GM18867 (cell line): ENCODE measurements at regions not wholly inside any gene's neighbourhood (a gene's known extent, or its start where the extent isn't known, plus 50 kb on each side); places are given as distances from the start of the nearest gene placed in this dataset.

Experiments
- ATAC-seq: cut with Tn5 transposase; IDR thresholded peaks from one replicate; pipeline ENCODE4 v1.9.1; 2021; ENCODE audit warnings: mild to moderate bottlenecking, moderate library complexity; ENCODE audit not compliant: unreplicated experiment

DNA sequence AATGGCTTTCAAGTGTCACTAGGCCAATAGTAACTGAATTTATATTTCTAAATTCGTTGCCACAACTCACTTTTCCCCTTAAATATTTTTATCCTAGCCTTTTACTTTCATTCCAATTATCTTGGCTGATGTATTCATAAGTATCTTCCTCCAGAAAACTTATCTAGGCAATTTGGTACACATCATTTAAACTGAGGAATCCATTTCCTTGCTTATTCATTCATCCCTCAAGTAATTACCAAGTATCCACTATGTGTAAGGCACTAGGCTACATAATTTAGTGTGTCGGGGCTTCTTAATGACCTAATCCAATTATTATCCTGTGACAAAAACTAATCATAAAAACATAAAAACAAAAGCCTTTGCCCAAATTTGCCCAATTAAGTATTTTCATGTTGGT, 258.3 kb upstream of the TCF21 start:
- ATAC-seq: no peak

DNA sequence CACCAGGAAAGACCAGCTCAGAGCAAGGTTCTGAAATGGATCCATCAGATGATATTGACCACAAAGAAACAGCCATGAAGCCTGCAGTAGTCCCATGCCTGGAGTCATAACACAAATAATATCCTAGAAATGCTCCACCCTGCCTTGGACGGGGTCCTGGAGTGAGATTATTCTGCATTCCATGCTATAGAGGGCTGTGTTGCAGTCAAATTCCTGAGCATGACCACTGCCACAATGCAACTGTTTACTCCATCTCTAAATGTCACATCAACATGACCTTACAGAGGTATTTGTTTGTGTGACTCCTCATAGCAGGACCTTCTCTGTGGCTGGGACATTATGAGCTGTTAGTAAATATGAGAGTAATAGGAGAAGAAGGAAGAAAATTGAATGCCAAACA, 257.5 kb upstream of the TCF21 start:
- ATAC-seq: no peak

DNA sequence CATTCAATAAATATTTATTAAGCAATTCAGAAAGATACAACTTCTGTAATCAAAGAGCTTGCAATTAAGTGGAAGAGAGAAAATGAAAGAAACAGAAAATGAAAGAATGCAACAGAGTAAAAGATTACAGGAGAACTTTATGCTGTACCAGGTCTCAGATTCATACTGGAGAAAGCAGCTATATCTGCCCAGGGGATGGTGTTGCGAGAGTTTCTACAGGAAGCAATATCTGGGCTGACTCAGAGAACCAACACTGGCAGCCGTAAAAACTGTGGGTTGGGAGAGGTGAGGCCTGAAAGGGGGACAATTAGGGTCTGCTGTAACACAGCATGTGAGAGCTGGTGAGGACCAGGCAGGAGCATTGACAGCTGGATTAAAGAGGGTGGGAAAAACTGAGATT, 256.7 kb upstream of the TCF21 start:
- ATAC-seq: no peak

DNA sequence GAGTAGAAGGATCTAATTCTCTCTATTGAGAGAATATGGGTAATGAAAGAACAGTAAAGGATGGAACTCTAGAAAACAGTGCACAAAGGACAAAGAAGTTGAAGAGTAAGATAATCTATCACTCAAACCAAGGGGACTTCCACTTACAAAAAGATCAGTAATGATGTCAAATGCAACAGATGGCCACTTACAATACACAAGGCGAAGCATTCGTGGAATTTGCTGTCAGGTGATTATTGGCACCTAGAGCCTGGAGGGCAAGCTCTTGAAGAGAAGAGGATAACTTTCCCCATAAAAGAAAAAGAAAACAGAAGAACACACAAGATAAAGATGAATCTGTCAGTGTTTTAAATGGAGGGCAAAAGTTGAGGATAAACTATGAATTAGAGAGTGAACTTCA, 256.0 kb upstream of the TCF21 start:
- ATAC-seq: no peak

DNA sequence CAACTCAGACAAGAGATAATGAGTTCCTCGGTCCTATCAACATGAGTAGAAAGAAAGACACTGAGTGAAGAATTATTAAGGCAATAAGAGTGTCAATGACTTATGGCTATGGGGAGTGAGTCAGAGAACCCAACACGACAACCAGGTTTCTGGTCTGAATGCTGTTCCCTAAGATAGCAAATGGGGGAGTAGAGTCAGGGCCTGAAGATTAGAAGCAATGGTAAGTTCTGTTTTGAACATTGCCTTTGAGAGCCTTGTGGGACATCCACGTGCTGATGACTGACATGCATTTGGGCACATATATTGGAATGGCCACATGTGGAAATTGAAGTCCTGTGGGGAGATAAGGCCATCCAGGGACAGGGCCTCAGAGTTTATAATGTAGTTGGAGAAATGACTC, 254.4 kb upstream of the TCF21 start:
- no peak for ATAC-seq

DNA sequence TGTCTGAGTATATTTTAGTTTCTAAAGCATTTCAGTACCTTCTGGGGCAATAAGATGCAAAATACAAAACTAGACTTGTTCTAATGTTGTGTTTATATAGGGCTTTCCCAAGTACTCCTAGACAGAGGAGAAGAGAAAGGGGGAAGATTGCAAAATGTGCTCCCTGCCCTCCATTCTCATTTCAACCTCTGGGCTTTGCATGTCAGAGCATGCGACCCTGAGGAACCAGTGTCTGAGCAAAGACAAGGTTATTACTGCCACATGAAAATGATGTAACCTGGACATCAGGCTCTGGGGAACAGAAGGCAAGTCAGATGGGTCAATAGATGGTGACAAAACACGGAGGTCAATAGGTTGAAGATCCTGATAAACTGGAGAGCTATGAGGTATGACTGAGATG, 253.5 kb upstream of the TCF21 start:
- no peak for ATAC-seq

DNA sequence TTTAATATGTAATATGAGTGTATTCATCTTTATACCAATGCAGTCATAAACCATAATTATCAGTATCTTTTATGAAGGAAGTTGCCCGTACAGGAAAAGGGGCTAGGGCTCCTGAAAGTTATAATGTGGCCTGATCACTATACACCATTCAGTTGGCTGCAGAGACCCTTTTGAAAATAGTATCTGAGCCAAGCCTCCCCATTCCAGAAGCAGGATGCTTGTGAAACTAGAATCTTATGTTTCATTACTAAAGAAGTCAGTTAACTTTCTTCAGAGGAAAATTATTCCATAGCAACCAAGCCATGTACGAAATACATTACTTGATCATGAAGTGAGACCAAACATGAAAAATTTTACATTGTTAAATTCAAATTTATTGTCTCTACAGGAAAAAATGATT, 251.5 kb upstream of the TCF21 start:
- ATAC-seq: no peak

DNA sequence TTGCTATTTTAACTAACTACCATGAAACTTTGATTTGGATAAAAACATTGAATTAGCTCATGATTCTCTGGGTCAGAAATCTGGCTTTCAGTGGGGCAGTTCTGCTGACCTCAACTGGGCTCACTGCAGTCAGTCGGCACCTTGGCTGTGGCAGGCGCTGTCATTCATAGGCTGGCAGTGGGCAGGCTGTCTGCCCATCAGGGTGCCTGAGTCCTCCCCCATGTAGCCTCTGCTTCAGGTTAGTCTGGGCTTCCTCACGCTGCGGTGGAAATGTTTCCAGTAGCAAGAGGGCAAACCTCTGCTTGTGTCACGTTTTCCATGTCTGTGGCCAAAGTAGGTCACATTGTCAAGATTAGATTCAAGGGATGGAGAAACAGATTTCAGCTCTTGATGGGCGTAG, 251.0 kb upstream of the TCF21 start:
- no peak for ATAC-seq

DNA sequence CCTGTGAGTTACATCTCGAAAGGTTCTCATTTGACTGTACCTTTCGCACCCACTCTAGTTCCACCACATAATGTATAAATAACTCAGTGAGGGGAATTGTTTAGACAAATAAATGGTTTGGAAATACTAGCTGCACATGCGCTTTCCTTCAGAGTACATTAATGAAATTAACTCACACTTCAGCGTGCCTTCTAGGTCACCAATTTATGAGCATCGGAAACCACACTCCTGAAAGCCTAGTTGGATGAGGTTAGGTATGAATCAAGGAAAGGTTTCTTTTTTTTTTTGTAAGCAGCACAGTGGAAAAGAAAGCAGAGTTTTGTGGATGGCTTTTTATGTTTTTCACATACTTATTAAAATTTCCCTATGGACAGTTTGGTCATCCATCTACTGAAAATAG, 247.8 kb upstream of the TCF21 start:
- ATAC-seq: no peak

DNA sequence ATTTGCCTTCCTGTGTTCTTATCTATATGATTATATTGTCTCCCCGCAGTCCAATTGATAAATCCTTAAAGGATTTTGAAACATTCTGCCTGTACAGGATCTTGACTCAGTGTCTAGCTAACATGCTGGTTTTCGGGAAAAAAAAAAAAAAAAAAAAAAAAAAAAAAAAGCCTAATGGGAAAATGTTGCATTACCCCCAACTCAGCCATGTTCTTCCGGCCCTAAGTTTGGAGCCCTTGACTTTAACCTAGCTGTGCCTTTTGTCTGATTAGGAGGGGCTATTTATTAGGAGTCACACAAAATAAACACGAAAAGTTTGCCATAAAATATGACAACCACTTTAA, 244.4 kb upstream of the TCF21 start:
- ATAC-seq: no peak

DNA sequence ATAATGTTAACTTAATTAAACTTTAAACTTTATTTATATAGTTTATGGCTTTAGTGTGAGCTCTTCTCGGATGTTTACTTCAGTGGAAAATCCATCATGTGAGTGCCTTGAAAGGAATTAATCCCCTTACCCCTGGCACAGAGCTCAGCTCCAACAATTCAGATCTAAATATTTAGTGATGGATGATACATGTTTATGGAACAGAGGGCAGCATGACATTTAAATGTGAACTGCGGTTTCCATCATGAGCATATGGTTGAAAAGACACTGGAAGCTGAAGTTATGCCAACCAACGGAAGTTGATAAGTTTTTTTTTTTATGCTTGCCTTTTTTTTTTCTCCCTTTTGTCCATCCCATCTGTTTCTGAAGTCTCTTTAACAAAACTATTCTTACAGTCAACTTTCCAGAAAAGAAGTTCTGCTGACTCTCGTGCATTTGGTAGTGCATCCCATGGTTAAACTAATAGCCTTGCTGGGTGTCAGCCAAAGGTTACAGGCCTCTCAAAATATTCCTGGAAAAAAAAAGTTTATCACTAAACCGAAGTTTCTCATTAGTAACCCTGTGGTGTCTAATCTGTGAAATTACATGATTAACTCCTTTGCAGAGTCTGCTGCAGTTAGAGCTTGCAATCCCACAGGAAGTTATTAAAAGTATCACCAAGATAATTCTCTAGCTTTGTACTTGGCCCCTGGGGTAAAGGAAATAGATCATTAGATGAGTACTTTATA, 243.9 kb upstream of the TCF21 start:
- ATAC-seq: no peak

DNA sequence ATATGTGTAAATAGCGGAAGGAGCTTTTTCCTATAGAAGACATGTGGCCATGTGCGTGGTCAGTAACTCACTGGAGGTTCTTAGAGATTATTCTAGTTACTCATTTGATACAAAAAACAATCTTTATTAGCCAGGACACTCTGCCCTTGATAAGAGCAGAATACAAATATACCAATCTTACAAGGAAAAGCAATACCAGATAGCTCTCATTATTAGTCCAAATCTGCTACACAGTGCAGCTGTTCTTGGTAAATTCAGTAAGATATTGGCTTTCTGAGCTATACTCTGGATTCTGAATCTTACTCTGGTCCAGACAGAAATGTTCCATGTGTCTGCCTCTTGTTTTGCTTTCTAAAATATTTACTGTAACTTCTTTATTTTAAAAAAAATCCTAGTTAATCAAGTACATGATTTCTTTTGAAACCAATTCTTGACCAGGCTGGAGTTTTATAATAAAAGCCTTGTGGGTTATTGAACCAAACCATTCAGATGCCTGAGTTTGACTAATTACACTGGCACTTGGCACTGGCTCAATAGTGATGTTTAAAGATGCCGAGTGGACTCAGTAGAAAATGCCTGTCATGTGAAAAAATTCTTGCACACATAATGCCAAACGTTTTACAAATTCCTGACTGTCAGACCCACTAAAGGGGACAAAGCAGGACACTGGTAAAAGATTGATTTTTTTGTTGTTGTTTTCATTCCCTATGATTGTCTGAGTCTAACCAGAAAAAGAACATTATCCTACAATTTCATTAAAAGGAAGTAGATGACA, 242.8 kb upstream of the TCF21 start:
- no peak for ATAC-seq

DNA sequence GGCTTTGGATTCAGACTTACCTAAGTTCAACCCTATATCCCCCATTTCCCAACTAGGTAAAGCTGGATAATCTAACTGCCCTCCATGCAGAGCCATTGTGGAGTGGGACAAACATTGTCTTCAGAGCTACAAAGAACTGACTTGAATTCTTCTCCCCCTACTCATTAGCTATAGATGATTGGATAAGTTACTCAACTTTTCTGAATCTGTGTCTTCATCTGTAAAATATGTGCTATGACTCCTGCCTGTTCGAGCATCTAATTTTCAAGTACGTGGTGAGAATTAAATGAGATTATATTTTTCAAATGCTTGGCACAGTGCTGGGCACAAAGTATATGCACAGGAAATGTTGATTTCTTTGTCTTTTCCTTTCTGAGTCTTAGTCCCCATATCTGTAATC, 240.3 kb upstream of the TCF21 start:
- ATAC-seq: no peak

DNA sequence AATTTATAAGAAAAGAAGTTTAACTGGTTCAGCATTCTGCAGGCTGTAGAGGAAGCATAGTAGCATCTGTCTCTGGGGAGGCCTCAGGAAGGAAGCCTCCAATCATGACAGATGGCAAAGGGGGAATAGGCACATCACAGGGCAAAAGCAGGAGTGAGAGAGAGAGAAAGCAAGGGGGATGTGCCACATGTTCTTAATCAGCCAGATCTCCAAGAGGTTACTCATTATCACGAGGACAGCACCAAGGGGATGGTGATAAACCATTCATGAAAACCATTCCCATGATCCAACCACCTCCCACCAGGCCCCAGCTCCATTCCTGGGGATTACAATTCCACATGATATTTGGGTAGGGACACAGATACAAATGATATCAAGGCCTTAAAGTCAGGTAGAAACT, 217.5 kb upstream of the TCF21 start:
- no peak for ATAC-seq

DNA sequence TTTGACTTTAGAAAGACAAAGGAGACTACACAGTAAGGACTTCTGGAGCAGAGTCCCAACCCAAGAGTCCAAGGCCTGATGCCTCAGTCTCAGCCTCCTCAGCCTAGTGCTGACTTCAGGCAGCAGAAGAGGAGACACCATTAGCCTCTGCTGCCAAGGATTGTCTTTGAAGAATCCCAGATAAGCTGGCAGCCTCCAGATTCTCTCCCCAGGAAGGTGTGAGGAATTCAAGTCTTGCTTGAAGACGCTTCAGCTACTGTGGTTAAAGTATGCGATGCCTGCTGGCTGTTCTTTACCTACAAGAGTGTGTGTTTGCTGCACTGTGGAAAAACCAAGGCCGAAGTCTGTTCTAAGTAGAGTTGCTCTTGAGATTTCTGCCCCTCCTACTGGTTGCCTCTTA, 215.9 kb upstream of the TCF21 start:
- ATAC-seq: no peak

DNA sequence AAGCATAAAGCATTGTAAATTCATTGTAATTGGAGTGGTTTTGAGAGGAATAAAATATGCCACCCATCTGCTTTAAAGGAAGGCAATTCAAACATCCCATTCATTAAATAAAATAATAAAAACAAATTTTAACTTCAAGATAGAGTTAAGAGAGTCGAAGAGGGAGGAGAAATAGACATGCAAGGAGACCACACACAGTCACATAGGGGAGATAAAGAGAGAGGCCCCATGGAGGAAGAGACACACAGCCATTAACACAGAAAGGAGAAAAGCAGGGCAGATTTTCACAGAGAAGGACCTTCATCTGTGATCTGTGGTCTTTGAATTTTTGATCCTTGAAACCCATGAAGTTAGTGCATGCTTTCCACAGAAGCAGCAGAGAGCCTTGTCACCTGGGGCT, 214.3 kb upstream of the TCF21 start:
- ATAC-seq: no peak

DNA sequence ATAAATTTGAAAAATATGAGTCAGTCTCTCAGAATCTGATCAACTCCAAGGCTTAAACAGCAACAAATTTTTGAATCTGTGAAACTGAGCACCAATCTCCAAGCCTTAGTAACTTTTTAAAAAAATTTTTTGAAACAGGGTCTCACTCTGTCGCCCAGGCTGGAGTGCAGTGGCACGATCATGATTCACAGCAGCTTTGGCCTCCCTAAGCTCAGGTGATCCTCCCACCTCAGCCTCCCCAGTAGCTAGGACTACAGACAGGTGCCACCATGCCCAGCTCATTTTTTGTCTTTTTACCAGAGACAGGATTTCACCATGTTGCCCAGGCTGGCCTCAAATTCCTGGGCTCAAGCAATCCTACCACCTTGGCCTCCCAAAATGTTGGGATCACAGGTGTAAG, 207.9 kb upstream of the TCF21 start:
- ATAC-seq: no peak

DNA sequence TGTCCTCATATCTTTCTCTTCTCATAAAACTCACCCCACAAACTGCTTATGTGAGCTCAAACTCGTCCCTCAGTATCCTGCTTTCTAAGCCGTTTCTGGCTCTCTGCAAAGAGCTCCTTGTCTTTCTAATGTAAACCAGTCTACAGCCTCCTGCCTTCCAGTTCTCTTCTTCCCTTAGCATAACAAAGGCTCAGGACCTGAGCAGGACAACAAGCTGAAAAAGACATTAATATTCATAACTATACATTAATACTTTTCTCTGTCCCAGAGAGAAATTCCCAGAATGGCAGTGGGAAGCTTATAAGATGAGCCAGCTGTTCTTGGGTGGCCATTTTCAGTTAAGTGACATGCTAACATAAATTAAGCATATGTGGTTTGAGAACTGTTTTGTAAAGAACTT, 207.0 kb upstream of the TCF21 start:
- no peak for ATAC-seq

DNA sequence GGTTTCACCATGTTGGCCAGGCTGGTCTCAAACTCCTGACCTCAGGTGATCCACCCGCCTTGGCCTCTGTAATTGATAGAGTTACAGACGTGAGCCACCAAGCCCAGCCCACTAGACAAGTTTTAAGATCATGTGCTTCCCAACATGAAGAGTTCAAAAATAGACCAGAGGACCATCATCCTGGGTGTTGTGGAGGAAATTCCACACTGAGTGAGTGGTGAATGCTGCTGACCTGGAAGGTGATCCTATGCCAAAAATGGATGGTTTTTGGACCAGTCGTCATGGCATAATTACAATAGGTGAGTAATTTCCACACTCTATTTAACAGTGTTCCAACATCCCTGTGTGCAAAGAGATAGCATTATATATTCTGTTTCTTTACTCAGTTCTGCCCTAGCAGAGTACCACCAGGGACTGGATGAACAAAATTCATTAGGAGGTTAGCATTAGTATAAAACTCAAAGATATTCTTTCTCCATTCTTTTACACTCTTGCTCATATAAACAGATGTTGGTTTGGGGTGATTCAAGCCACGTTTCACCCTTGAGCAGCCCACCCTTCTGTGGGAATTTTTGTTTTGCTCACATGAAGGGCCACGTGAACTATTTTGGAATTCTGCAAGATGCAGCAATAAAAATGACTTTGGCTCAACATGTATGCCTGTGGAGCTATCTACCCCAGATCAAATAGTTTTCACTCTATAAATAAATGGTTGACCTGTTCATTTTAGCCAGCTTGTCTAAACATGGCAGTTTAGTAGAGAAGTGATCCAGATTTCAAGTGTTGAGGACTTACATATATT, 206.2 kb upstream of the TCF21 start:
- no peak for ATAC-seq

DNA sequence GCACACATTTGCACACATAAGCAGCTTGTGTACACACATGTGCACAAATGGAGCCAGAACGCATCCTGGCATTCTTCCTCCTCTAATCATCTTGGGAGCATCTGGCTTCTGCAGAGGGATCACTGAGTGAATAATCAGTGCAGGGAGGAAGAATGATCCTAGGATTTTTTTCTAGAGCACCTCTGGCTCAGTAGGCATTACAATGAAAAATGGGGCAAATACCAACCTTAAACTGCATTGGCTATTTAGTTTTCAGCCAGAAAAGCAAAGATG, 205.7 kb upstream of the TCF21 start:
- ATAC-seq: no peak

DNA sequence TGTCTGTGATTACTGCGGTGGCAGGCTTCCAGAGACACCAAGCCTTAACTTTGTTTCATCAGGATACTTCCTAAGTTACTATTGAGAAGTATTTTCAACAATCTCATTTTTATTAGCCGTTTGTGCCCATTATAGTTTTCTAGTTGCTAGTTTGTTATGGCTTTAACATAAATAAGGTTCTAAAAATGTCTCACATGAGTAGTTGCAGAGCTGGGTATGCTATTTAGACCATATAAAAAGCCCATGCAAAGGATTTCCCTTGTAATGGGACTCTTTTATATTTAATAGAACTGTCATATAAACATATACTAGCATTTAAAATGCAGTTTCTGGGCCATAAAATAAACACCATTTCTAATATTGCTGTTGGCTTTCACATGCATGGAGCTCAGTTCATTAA, 205.3 kb upstream of the TCF21 start:
- ATAC-seq: no peak
